HG02884 (cell line): ENCODE measurements at regions not wholly inside any gene's neighbourhood (a gene's known extent, or its start where the extent isn't known, plus 50 kb on each side); places are given as distances from the start of the nearest gene placed in this dataset.
A peak's percentile ranks its signal among the peaks of the same experiment; 100 is the strongest.
"Not testable (repeated sequence)": the region's sequence is repeated elsewhere in the genome, so short reads cannot be mapped to it uniquely, and the experiment has no call there.

Source experiments
- ATAC-seq: cut with Tn5 transposase; IDR thresholded peaks from one replicate; pipeline ENCODE4 v1.9.1; 2021; ENCODE audit warnings: mild to moderate bottlenecking, moderate library complexity; ENCODE audit not compliant: unreplicated experiment

DNA sequence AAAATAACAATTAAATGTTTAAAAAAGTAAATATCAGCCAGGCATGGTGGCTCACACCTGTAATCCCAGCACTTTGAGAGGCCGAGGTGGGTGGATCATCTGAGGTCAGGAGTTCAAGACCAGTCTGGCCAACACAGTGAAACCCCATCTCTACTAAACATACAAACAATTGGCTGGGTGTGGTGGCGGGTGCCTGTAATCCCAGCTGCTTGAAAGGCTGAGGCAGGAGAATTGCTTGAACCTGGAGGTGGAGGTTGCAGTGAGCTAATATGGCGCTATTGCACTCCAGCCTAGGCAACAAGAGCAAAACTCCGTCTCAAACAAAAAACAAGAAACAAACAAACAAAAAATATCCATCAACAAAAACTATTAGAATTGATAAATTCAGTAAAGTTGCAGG is 77.5 kb downstream of the SNX5 start:
- not testable (repeated sequence) for ATAC-seq

DNA sequence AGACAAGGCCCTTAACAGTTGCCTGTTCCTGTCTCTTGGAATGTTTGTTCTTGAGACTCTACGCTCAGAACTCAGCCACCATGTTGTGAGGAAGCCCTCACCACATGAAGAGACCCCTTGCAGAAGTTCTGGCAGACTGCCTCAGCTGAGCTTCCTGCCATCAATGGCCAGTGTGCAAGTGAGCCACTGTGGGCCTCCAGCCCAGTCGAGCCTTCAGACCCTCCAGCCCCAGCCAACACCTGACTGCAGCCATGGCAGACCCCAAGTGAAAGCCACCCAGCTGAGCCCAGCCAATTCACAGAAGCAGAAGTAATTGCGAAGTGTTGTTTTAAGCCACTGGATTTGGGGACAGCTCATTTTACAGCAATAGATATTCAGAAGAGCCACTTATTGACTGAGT is 78.3 kb downstream of the SNX5 start:
- ATAC-seq, result no peak

DNA sequence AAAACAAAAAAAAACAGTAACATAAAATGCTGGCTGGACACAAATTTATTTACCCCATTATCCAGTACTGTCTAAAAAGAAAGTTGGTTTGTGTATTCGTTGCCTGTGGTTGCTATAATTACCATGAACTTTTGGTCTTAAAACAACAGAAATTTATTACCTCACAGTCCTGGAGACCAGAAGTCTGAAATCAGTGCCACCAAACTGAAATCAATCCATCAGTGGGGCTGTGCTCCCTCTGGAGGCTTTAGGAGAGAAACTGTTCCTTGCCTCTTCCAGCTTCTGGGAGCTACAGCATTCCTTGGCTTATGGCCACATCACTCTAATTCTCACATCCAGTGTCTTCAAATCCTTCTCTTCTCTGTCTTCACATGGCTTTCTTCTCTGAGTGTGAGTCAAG is 79.4 kb downstream of the SNX5 start:
- ATAC-seq, result no peak

DNA sequence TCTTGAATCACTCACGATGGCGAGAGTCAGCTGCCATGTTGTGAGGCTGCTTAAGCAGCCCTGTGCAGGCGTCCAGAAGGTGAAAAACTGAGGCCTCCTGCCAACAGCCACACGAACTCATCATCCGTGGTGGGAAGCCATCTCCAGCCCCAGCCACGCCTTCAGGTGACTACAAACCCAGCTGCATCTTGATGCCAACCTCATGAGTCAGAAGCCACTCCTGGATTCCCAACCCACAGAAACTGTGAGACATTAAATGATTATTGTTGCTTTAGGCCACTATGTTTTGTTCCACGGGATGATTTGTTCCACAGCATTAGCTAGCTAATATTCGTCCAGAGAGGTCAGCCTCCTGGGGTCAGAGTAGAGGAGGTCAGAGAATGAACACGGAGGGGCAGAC is 80.5 kb downstream of the SNX5 start:
- no peak for ATAC-seq

DNA sequence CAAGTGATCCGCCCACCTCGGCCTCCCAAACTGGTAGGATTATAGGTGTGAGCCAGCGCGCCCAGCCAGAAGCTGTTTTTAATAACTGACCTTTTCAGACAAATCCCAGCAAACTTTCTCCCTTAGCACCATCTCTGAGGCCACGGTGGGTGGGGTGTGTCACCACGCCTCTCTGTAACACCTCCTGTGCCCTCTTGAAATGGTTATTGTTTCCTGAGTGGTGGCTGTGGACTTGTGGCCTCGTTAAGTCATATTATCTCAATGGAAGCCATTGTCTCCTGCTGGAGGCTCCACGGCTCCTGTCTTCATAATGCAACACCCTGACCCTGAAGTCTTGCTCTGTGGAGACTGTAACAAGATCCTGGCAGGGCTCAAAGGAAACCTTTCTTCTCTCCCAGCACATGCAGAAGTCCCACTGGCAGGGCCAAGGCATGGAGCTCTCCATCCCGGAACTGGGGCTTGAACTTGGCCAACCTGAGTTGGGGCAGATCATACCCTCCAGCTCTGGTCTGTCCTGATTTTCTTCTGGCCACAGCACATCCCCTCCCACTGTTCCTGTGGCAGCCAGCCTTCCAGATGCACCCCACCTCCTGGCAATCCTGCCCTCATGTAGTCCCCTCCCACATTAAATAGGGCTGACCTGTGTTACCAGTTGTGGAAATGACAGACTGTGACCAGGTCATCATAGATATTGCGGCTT is 81.1 kb downstream of the SNX5 start:
- no peak for ATAC-seq

DNA sequence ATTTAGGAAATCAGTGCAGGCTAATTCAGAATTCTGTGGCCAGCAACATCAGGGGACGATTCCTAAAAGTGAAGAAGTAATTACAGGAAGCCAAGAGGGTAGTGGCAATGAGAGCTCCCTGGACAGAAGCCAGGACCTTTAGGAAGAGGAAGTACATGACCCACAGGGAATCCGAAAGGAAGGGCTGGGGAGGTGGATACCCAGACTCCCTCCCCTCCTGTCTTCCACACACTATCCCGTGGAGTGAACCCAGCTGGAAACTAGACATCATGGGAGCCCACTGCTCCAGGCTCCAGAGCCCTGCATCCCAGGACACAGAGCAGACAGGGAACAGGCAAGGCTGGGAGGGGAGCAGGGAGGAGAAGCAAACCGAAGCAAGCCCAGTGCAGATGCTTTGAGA is 83.0 kb downstream of the SNX5 start:
- no peak for ATAC-seq

DNA sequence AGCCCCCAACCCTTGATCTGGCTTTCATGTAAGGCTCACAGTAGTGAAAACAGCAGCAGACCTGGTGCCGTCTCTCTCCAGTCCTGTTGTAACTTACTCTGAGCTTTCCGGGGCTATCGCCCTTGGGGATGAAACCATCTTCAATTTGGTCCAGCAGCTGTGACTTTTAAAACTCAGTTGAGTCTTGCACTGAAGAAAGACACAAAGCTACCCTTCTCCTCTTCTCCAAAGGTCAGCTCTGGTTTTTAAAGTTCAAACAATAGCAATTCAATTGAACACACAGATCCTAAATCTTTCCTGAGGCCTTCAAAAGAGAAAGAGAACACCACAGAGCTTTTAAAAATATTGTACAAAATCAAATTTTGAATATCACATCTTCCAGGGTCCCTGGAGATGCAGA is 83.5 kb downstream of the SNX5 start:
- no peak for ATAC-seq

DNA sequence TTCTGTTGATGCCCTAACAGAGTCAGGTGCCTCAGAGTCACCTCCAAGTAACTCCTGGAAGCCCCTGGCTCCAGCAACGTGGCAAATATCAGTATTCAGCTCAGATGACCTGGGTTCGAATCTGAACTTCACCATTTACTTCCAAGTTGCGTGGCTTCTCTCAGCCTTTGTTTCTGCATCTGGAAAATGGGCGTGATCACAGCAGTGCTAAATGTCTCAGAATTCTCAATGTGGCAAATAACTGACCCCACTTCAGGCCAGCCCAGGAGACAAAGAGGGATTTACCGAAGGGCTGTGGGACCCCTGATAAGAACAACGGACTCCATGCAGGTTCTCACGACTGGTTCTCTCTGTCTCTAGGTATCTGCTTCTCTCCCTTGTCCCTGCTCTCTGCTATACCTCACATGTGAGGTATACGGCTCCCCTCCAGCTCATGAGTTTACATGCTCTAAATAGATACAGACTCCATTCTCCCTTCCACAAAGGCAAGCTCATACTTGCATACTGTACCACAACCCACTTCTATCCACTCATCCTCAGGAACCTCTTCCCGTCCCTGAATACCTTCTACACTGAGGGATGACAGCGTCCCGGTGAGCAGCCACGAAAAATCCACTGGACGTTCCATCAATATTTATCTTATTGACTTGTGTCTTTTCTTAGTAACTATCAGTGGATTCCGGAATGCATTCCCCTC is 84.1 kb downstream of the SNX5 start:
- ATAC-seq, result no peak

DNA sequence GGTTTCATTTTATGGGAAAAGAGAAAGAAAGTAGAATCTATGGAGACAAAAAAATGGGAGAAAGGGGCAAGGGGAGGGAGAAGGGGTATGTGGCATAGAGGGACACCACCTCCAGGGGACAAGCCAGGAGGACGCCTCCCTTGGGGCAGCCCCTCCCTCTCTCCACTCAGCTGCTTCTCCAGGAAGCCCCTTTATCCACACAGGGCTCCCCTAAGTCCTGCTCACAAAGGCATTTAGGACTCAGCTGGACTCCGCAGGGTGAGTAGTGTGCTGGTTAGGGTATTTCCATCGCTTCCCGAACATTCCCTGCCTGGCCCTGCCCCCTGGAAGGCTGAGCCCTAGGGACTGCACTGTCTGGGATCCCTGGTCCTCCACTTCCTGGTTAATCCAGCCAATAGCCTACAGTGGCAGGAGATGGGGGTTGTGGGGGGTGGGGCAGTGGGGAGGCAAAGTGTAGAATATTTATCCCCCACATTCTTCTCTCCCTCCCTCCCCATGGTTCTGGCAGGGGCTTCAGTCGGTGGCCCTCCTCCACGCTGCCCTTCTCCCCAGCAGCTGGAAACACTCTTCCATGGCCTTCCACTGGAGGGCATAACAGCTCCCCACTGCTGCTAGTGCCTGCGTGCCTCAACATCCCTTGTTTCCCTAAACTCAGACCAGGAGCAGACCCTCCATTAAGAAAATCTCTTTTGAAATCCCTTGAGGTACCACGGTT is 84.8 kb downstream of the SNX5 start:
- no peak for ATAC-seq

DNA sequence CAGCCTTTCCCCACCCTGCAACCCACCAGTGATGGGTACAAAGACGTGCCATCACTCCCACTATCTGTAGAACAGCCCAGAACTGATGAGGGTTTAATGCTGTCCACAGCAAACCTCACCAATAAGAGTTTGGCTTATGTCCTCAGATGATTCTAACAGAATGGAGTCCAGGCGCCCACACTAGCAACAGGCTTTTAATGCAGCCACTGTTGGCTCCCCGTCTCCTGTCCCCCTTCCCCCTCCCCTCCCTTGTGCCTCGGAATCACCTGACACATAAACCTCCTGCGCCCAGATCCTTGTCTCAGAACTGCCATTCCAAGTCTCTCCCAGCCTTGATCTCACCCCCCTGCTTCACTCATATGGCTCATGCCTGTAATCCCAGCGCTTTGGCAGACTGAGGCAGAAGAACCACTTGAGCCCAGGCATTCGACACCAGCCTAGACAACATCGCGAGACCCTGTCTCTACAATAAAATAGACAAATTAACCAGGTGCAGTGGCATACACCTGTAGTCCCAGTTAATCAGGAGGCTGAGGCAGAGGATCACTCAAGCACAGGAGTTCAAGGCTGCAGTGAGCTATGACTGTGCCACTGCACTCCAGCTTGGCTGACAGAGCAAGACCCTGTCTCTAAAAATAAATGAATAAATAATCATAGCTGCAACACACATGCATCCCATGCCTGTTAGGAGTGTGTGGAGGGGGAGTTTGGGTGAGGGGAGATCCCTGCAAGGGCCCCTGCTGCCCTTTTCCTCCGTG is 85.6 kb downstream of the SNX5 start:
- ATAC-seq, result no peak

DNA sequence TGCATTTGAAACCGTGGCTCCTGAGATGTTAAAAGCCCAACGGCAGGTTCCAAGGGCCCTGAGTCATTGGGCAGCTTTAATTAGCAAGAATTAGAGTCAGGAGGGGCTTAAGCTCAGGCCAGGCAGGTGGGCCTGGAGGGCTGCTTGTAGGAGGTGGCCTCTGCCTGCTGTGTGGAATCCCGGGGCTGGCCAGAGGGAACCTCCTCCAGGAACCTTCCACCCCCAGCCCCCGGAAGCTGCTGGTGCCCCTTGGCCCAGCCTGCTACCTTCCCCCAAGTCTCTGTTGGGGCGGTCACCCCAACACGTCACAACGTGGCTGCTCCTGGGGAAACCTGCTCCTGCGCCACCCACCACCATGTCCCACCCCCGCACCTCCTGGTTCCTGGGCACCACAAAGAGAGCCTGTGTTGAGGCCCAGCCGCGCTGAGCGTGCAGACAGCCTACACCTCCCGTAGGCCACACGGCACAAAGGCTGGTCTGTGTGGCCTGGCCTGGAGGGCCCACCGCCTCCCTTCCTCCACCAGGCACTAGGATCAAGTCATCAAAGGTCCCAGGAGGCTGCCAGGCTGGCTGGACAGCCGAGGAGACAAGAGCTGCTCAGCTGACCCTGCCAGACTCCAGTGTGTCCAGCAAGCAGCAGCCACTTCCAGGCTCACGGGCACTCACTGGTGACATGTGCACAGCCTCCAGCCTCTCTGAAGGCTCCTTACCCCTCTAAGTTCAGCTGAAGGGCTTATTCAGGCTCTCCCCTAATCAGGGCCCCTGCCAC is 86.3 kb downstream of the SNX5 start:
- ATAC-seq, result no peak

DNA sequence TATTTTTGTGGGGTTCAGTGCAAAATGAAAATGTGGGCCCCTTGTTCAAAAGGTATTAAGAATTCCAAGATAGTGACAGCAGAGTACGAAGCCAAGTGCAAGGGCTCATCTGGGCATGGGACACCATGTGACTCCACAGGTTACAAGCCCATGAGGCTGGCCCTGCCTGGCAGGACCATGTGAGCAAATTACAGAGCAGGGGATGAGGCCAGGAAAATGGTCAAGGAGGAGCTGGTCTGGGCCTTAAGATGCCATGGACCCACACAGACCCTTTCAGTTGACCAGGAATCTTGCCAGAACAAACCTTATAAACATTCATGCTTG is 86.9 kb downstream of the SNX5 start:
- no peak for ATAC-seq

DNA sequence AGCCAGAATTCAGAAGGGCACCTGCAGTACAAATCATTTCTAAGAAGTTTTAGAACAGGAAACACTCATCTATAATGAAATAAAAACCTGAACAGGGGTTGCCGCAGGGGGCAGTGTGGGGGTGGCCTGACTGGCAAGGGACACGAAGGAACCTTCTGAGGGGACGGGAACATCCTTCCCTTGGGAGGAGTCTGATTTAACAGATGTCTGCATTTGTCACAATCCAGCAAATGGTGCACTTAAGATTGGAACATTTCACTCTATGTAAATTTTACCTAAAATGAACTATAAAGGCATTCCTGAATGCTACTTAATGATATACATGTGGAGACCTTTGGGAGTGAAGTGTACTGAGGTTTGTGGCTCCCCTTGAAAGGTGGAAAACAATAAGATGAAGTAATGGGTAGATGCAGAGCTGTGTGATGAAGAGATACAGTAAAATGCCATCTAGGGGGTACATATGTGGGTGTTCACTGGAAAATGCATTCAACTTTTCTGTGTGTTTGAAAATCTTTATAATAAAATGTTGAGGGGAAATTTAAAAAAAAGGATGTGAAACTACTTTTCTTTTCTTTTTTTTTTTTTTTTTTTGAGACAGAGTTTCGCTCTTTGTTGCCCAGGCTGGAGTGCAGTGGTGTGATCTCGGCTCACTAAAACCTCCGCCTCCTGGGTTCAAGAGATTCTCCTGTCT is 89.5 kb downstream of the SNX5 start:
- ATAC-seq, result peak; percentile 44

DNA sequence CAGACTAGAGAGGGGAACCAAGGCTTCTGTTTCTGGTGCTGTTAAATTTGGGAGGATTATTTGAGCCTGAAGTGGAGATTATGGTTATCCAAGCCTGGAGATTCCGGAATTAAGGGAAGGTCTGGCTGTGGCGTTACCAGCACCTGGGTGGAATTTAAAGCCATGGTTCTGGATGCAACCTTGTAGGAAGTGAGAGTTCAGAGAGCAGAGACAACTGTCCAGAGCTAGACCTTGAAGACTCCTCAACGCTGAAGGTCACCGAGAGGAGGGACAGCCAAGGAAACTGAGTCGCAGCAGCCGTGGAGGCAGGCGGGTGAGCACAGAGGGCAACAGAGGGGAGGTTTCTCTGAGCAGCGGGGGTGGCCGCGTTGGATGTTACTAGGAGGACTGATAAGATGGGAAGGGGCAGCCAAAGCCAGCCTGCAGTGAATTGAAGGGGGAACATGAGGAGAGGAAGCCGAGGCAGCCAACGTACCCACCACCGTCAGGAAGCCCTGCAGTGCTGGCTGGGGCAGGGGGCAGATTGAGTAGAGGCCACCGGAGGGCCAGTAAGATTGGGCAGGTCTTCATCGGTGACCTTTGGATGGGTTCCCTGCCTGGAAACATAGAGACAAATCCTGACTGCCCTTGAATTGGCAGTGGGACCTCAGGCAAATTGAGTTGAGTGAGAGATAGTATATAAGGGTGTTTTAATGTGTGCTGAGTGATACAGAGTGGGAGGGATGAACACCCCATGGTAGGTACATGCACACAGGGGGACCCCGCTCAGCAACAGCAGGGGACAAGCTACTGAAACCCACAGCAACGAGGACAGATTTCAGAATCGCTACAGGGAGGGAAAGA is 90.3 kb downstream of the SNX5 start:
- ATAC-seq, result no peak

DNA sequence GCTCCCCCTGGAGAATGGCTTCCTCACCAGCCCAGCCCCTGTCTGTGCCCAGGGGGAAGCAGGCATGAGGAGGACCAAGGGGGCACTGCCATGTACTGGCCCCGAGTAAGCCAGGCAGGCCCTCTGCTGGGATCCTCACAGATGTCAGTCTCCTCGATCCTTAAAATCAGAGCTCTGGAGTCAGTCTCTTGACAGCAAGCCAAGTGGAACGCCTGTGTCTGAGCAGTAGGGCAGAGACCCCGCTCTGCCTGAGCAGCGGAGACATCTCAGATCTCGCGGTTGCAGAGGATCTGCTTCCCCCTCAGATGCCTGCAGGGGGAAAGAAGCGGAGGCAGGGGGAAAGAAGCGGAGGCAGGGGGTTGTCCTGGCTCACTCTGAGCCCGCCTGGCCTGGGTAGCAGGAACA is 92.6 kb downstream of the SNX5 start:
- no peak for ATAC-seq

DNA sequence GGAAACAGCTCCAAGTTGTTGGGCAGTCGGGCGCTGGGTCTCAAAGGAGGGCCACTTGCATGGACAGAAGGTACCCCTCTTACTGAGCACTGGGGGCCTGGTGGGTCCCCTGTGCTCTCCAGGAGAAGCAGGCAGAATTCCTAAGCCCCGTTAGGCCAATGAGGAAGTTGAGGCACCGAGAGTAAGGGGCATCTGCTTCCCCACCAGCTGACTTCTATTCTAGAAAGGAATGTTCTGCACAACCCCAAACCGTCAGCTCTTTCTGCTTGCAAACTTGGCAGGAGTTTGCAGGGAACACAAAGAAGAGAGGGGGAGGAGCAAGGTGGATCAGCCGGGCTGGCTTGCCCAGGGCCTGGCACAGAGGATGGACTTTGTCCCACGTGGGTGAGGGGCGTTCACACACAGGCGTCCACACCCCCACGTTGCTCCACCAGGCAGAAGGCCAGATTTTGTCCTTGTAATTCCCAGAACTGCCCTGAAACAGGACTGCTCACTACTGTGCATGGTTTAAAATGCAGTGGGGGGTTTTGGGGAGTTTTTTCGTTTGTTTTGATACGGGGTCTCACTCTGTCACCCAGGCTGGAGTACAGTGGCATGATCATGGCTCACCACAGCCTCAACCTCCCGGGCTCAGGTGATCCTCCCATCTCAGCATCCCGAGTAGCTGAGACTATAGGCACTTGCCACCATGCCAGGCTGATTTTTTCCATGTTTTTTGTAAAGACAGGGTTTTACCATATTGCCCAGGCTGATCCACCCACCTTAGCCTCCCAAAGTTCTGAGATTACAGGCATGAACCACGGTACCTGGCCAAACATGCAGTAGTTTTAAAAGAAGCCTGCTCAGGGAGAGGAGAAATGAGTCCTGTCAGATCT is 93.3 kb downstream of the SNX5 start:
- ATAC-seq, result no peak

DNA sequence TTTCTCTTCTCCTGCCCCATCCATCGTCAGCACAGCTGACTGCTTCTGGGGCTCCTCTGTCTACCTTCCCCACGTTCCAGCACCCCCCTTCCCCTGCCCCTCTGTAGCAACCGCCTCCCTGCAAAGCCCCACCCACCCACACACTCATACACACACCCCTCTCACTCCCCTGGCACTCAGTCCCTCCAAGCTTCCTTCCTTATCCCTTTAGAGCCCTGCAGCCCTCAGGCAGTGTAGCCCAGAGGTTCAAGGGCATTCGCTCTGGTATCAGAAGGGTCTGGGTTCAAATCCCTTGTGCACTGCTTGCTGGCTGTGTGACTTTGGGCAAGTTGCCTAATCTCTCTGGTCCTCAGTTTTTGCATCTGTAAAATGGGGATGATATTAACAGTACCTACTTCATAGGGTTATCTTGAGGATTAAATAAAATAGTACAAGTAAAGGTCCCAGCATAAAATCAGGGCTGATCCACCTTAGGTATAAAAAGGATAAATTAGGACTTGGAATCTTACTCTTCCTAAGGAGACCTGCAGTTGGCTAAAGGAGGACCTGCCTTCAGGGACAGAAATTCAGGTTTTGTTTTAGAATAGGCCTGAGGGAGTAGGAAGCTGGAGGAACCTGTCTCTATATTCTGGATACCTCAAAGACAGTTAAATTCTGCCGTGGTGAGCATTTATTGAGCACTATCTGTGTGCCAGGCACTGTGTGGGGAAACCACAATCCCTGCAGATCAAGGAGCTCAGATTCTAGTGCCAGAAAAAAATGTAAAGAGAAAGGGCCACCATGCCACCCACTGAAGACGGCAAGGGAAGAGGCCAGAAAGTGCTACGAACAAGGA is 94.1 kb downstream of the SNX5 start:
- ATAC-seq, result no peak
